D721Med (cell line): ENCODE measurements at regions not wholly inside any gene's neighbourhood (a gene's known extent, or its start where the extent isn't known, plus 50 kb on each side); places are given as distances from the start of the nearest gene placed in this dataset.

Experiments
- DNase-seq: peaks from one replicate; pipeline ENCODE4 v3.0.0; 2011; ENCODE audit warnings: low spot score; ENCODE audit not compliant: insufficient read length
- FAIRE-seq: peaks from 2 replicates; lab custom pipeline; 2011; peaks lifted over from hg19 to GRCh38; lab: Jason Lieb, UNC
- CTCF ChIP-seq: IDR thresholded peaks from 2 replicates; pipeline ENCODE4 v1.5.1; 2012; ENCODE audit warnings: mild to moderate bottlenecking, control low read depth; ENCODE audit not compliant: insufficient read depth; ENCODE audit errors: missing control alignments

- TF ChIP-seq CTCF, result no peak
- no peak for FAIRE-seq
- DNase-seq, result no peak
These were observed 177.5 kb upstream of the VASH1 start for GRCh38 chr14:76583805-76584204.

- DNase-seq (no peak), FAIRE-seq (no peak)
- TF ChIP-seq CTCF, result no peak
These were observed 177.0 kb upstream of the VASH1 start for GRCh38 chr14:76584271-76584702.

GRCh38 chr14:76585616-76586015 lies 175.7 kb upstream of the VASH1 start:
- no peak for FAIRE-seq
- no peak for DNase-seq
- no peak for TF ChIP-seq CTCF

GRCh38 chr14:76589246-76589645 lies 172.0 kb upstream of the VASH1 start:
- FAIRE-seq (no peak), DNase-seq (no peak)
- no peak for TF ChIP-seq CTCF

- no peak for TF ChIP-seq CTCF
- FAIRE-seq, result no peak
- no peak for DNase-seq
These were observed 170.0 kb upstream of the VASH1 start for GRCh38 chr14:76591266-76591665.

- TF ChIP-seq CTCF, result no peak
- FAIRE-seq, result no peak
- no peak for DNase-seq
These were observed 166.0 kb upstream of the VASH1 start for GRCh38 chr14:76595266-76595665.

- no peak for FAIRE-seq
- TF ChIP-seq CTCF, result no peak
These were observed 163.9 kb upstream of the VASH1 start for GRCh38 chr14:76597387-76597786.

More at GRCh38 chr14:76597387-76597786, 163.9 kb upstream of the VASH1 start:
- no peak for DNase-seq
